H9 (cell line): ENCODE measurements at regions not wholly inside any gene's neighbourhood (a gene's known extent, or its start where the extent isn't known, plus 50 kb on each side); places are given as distances from the start of the nearest gene placed in this dataset.

Source experiments
- DNase-seq: peaks from one replicate; pipeline ENCODE4 v3.0.0-alpha.2; 2017
- H2AFZ ChIP-seq: one replicate; pipeline ENCODE4 v1.6.1; 2013; ENCODE audit warnings: mild to moderate bottlenecking, low read length, control low read depth, moderate library complexity
- H2AK5ac ChIP-seq: 2 replicates; pipeline ENCODE4 v1.6.1; 2013; ENCODE audit warnings: low read length, control low read depth, mixed read lengths; ENCODE audit not compliant: insufficient read length
- H2BK120ac ChIP-seq: one replicate; pipeline ENCODE4 v1.6.1; 2013; ENCODE audit warnings: low read depth, mild to moderate bottlenecking, low read length, control low read depth, inconsistent platforms; ENCODE audit not compliant: poor library complexity, severe bottlenecking
- H2BK12ac ChIP-seq: 2 replicates; pipeline ENCODE4 v1.6.1; 2013; ENCODE audit warnings: low read length, control low read depth, mixed read lengths, low read depth; ENCODE audit not compliant: insufficient read length
- H2BK15ac ChIP-seq: 2 replicates; pipeline ENCODE4 v1.6.1; 2013; ENCODE audit warnings: low read depth, low read length, control low read depth
- H2BK20ac ChIP-seq: one replicate; pipeline ENCODE4 v1.6.1; 2013; ENCODE audit warnings: low read depth, mild to moderate bottlenecking, low read length, control low read depth, inconsistent platforms; ENCODE audit not compliant: poor library complexity, severe bottlenecking
- H2BK5ac ChIP-seq: 2 replicates; pipeline ENCODE4 v1.6.1; 2013; ENCODE audit warnings: low read length, control low read depth, mixed read lengths; ENCODE audit not compliant: insufficient read length
- H3K14ac ChIP-seq: 2 replicates; pipeline ENCODE4 v1.6.1; 2013; ENCODE audit warnings: low read length, control low read depth; ENCODE audit not compliant: insufficient read depth
- H3K18ac ChIP-seq: 2 replicates; pipeline ENCODE4 v1.6.1; 2013; ENCODE audit warnings: low read depth, mild to moderate bottlenecking, mixed read lengths, low read length, control low read depth; ENCODE audit not compliant: insufficient read length
- H3K23ac ChIP-seq: 2 replicates; pipeline ENCODE4 v1.6.1; 2013; ENCODE audit warnings: low read length, control low read depth, mixed read lengths, low read depth; ENCODE audit not compliant: insufficient read length
- H3K23me2 ChIP-seq: 2 replicates; pipeline ENCODE4 v1.6.1; 2013; ENCODE audit warnings: low read depth, mild to moderate bottlenecking, mixed read lengths, low read length, control low read depth; ENCODE audit not compliant: insufficient read length, poor library complexity, severe bottlenecking
- H3K27ac ChIP-seq: 2 replicates; pipeline ENCODE4 v1.5.1; 2013; ENCODE audit warnings: low read length, control low read depth, mixed read lengths, low read depth; ENCODE audit not compliant: insufficient read length
- H3K27me3 ChIP-seq: 2 replicates; pipeline ENCODE4 v1.6.1; 2013; ENCODE audit warnings: low read length, control low read depth, inconsistent platforms; ENCODE audit not compliant: insufficient read depth
- H3K4ac ChIP-seq: 2 replicates; pipeline ENCODE4 v1.6.1; 2013; ENCODE audit warnings: low read depth, mild to moderate bottlenecking, control low read depth, inconsistent platforms, low read length, moderate library complexity
- H3K4me1 ChIP-seq: 2 replicates; pipeline ENCODE4 v1.6.1; 2013; ENCODE audit warnings: low read length, control low read depth, inconsistent platforms; ENCODE audit not compliant: insufficient read depth
- H3K4me2 ChIP-seq: 2 replicates; pipeline ENCODE4 v1.6.1; 2013; ENCODE audit warnings: low read length, control low read depth, mixed read lengths; ENCODE audit not compliant: insufficient read length, insufficient read depth
- H3K56ac ChIP-seq: 2 replicates; pipeline ENCODE4 v1.6.1; 2013; ENCODE audit warnings: low read depth, mild to moderate bottlenecking, mixed read lengths, low read length, control low read depth; ENCODE audit not compliant: insufficient read length
- H3K79me1 ChIP-seq: 2 replicates; pipeline ENCODE4 v1.6.1; 2013; ENCODE audit warnings: low read depth, mild to moderate bottlenecking, moderate library complexity, low read length, control low read depth, inconsistent platforms; ENCODE audit not compliant: insufficient read depth, poor library complexity, severe bottlenecking
- H3K79me2 ChIP-seq: 2 replicates; pipeline ENCODE4 v1.6.1; 2013; ENCODE audit warnings: low read length, control low read depth, inconsistent platforms; ENCODE audit not compliant: insufficient read depth
- H3K9ac ChIP-seq: 2 replicates; pipeline ENCODE4 v1.6.1; 2013; ENCODE audit warnings: low read length, control low read depth, mixed read lengths; ENCODE audit not compliant: insufficient read length; ENCODE audit errors: extremely low read depth
- H3K9me3 ChIP-seq: one replicate; pipeline ENCODE4 v1.6.1; 2013; ENCODE audit warnings: low read depth, low read length, inconsistent platforms; ENCODE audit not compliant: control insufficient read depth
- H3T11ph ChIP-seq: one replicate; pipeline ENCODE4 v1.6.1; 2013; ENCODE audit warnings: mild to moderate bottlenecking, low read length, control low read depth, inconsistent platforms
- H4K20me1 ChIP-seq: one replicate; pipeline ENCODE4 v1.6.1; 2013; ENCODE audit not compliant: control insufficient read depth, insufficient read length, insufficient read depth
- H4K5ac ChIP-seq: 2 replicates; pipeline ENCODE4 v1.6.1; 2013; ENCODE audit warnings: low read depth, mild to moderate bottlenecking, mixed read lengths, low read length, control low read depth; ENCODE audit not compliant: insufficient read length
- H4K8ac ChIP-seq: replicated peaks from 2 replicates; pipeline ENCODE4 v1.6.1; 2013; ENCODE audit warnings: low read length, control low read depth, mixed read lengths, low read depth; ENCODE audit not compliant: insufficient read length
- H4K91ac ChIP-seq: 2 replicates; pipeline ENCODE4 v1.6.1; 2013; ENCODE audit warnings: low read depth, mild to moderate bottlenecking, moderate library complexity, mixed read lengths, low read length, control low read depth; ENCODE audit not compliant: insufficient read length
- H3K27ac Mint-ChIP-seq, 3 experiments: 2 replicates in 2 of 3; 3 replicates in 1 of 3; pipeline ENCODE4 v1.8.0; 2020 to 2021; ENCODE audit warnings: mixed read lengths in 3 of 3, mild to moderate bottlenecking in 1 of 3, moderate library complexity in 1 of 3
- H3K27me3 Mint-ChIP-seq: 2 replicates; pipeline ENCODE4 v1.8.0; 2021; ENCODE audit warnings: low read depth, mild to moderate bottlenecking, moderate library complexity, mixed read lengths
- H3K36me3 Mint-ChIP-seq, 3 experiments: 2 replicates in 2 of 3; 3 replicates in 1 of 3; pipeline ENCODE4 v1.8.0; 2020 to 2021; ENCODE audit warnings: low read depth in 3 of 3, mixed read lengths in 3 of 3; ENCODE audit not compliant: insufficient read depth in 1 of 3
- H3K4me1 Mint-ChIP-seq, 2 experiments: 2 replicates each; pipeline ENCODE4 v1.8.0; 2020; ENCODE audit warnings: mixed read lengths in 2 of 2
- H3K4me3 Mint-ChIP-seq, 2 experiments: 2 replicates in 1 of 2; 3 replicates in 1 of 2; pipeline ENCODE4 v1.8.0; 2020 to 2021; ENCODE audit warnings: mild to moderate bottlenecking in 2 of 2, mixed read lengths in 2 of 2, moderate library complexity in 1 of 2
- H3K9me3 Mint-ChIP-seq, 2 experiments: 2 replicates in 1 of 2; 3 replicates in 1 of 2; pipeline ENCODE4 v1.8.0; 2020; ENCODE audit warnings: mild to moderate bottlenecking in 2 of 2, mixed read lengths in 2 of 2, moderate library complexity in 1 of 2
- WGBS: extraction: QIAGEN DNeasy Blood & Tissue Kit; methylation state at CpG from one replicate; pipeline ENCODE4 v1.1.7; 2013; ENCODE audit warnings: missing lambda C conversion rate, low lambda C conversion rate, mixed read lengths; ENCODE audit not compliant: insufficient read length; ENCODE audit errors: extremely low coverage; 5-methylcytosine and 5-hydroxymethylcytosine counted together
- TF ChIP-seq, protein P1 (sequence below): fragments of 200-600 bp; sonication (generic); conservative IDR thresholded peaks from 3 replicates; pipeline ENCODE4 v1.8.0; 2021; ENCODE audit warnings: antibody characterized with exemption, mild to moderate bottlenecking

DNA sequence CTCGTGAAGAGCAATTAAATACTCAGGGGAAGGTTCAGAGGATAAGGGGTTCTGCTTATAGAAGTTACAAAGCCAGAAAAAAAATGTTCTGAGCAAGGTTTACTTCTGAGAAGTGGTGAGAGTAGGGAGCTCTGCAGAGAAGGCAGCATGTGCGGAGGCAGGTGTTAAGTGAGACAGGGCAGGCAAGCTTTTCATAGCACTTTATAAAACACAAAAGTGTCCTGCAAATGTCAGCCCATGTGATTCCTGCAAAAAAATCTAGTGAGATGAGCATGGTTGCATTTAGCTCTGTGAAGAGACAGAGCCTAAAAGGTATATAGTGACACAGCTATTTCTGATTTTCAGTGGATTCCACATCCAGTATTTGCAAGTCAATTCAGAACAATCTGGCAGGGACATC lies 223.8 kb upstream of the SYT4 start:
- no CpG with 5 or more reads among the region's 2 CpGs for WGBS
- H3K27me3 Mint-ChIP-seq: no peaks in the 10 kb centered on the region
- Histone ChIP-seq H4K91ac (no peak overlapping the region), H2BK120ac (no peak overlapping the region), H2BK20ac (no peak overlapping the region), H3K4ac (no peak overlapping the region), H3K4me1 (no peaks in the 10 kb centered on the region), H4K8ac (no peak overlapping the region), H3K9ac (no peak overlapping the region), H2BK15ac (no peak overlapping the region), H3K18ac (no peak overlapping the region), H3K27me3 (no peaks in the 10 kb centered on the region), H4K5ac (no peak overlapping the region), H3K79me2 (no peaks in the 10 kb centered on the region), H3K23me2 (no peaks in the 10 kb centered on the region), H3K79me1 (no peaks in the 10 kb centered on the region), H4K20me1 (no peaks in the 10 kb centered on the region), H3K4me2 (no peak overlapping the region), H3T11ph (no peak overlapping the region), H2BK5ac (no peak overlapping the region), H3K27ac (no peak overlapping the region), H3K9me3 (no peaks in the 10 kb centered on the region), H3K14ac (no peak overlapping the region), H2AFZ (no peak overlapping the region), H3K56ac (no peak overlapping the region), H3K23ac (no peak overlapping the region), H2AK5ac (no peak overlapping the region), H2BK12ac (no peak overlapping the region)
- H3K27ac Mint-ChIP-seq: no peak overlapping the region
- TF ChIP-seq, protein P1, sequence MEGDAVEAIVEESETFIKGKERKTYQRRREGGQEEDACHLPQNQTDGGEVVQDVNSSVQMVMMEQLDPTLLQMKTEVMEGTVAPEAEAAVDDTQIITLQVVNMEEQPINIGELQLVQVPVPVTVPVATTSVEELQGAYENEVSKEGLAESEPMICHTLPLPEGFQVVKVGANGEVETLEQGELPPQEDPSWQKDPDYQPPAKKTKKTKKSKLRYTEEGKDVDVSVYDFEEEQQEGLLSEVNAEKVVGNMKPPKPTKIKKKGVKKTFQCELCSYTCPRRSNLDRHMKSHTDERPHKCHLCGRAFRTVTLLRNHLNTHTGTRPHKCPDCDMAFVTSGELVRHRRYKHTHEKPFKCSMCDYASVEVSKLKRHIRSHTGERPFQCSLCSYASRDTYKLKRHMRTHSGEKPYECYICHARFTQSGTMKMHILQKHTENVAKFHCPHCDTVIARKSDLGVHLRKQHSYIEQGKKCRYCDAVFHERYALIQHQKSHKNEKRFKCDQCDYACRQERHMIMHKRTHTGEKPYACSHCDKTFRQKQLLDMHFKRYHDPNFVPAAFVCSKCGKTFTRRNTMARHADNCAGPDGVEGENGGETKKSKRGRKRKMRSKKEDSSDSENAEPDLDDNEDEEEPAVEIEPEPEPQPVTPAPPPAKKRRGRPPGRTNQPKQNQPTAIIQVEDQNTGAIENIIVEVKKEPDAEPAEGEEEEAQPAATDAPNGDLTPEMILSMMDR: no peak
- peaks cover 0 to 2% (median under 1%) of the 10 kb centered on the region in 3 experiments; a peak in 4 of 7 replicates for H3K36me3 Mint-ChIP-seq
- H3K9me3 Mint-ChIP-seq: peaks cover 5 to 20% of the 10 kb centered on the region in 2 experiments; a peak in 4 of 5 replicates
- no peak for DNase-seq
- H3K4me3 Mint-ChIP-seq: no peak overlapping the region
- H3K4me1 Mint-ChIP-seq: no peaks in the 10 kb centered on the region
